H1 (cell line): ENCODE measurements at regions not wholly inside any gene's neighbourhood (a gene's known extent, or its start where the extent isn't known, plus 50 kb on each side); places are given as distances from the start of the nearest gene placed in this dataset.

ENCODE experiments used
- CTCF ChIA-PET: fragments of 300-600 bp; sonication (Branson Sonifier 250); formaldehyde crosslinking; loops from one replicate; lab custom pipeline; 2021; ENCODE audit not compliant: partially characterized antibody; lab: Charles Lee
- POLR2A ChIA-PET: fragments of 300-600 bp; sonication (Branson Sonifier 250); formaldehyde crosslinking; loops from one replicate; lab custom pipeline; 2021; ENCODE audit warnings: inconsistent platforms; ENCODE audit not compliant: partially characterized antibody; lab: Charles Lee
- DNase-seq, 2 experiments: peaks; one replicate each; pipeline versions ENCODE4 v3.0.0 to v3.0.0-alpha.2; 2010 to 2022; ENCODE audit warnings: low spot score in 2 of 2, low read depth in 1 of 2, mixed read lengths in 1 of 2
- FAIRE-seq: peaks from 2 replicates; lab custom pipeline; 2011; peaks lifted over from hg19 to GRCh38; lab: Jason Lieb, UNC
- H2AFZ ChIP-seq: 2 replicates; pipeline ENCODE4 v1.8.1; 2012; ENCODE audit warnings: low read length, inconsistent platforms
- H2AK5ac ChIP-seq: 2 replicates; pipeline ENCODE4 v1.6.1; 2013; ENCODE audit warnings: low read depth, low read length
- H2BK120ac ChIP-seq: replicated peaks from 2 replicates; pipeline ENCODE3; 2013; ENCODE audit warnings: low read depth, low read length, inconsistent platforms
- H2BK12ac ChIP-seq: 2 replicates; pipeline ENCODE4 v1.6.1; 2013; ENCODE audit warnings: low read depth, low read length
- H2BK15ac ChIP-seq: 2 replicates; pipeline ENCODE4 v1.6.1; 2013; ENCODE audit warnings: low read length
- H2BK20ac ChIP-seq: 2 replicates; pipeline ENCODE4 v1.6.1; 2013; ENCODE audit warnings: low read length
- H2BK5ac ChIP-seq: 2 replicates; pipeline ENCODE4 v1.6.1; 2013; ENCODE audit warnings: low read depth, low read length
- H3K14ac ChIP-seq: 2 replicates; pipeline ENCODE4 v1.6.1; 2013; ENCODE audit warnings: inconsistent platforms; ENCODE audit not compliant: insufficient read length
- H3K18ac ChIP-seq: 2 replicates; pipeline ENCODE4 v1.6.1; 2013; ENCODE audit warnings: low read length; ENCODE audit errors: extremely low read depth
- H3K23ac ChIP-seq: 2 replicates; pipeline ENCODE4 v1.6.1; 2013; ENCODE audit warnings: inconsistent platforms; ENCODE audit not compliant: insufficient read length
- H3K23me2 ChIP-seq: 2 replicates; pipeline ENCODE4 v1.6.1; 2013; ENCODE audit warnings: low read depth, low read length
- H3K27ac ChIP-seq: 2 replicates; pipeline ENCODE4 v1.6.1; 2011; ENCODE audit warnings: low read depth, low read length, inconsistent platforms
- H3K27me3 ChIP-seq, 4 experiments: replicated peaks in 1 of 4; 1 replicate in 1 of 4; 2 replicates in 3 of 4; pipeline versions ENCODE4 v1.6.1 to v1.8.1; 2011 to 2013; ENCODE audit warnings: low read length in 3 of 4, mild to moderate bottlenecking in 3 of 4, inconsistent platforms in 2 of 4, mixed read lengths in 2 of 4, moderate library complexity in 1 of 4; ENCODE audit not compliant: control insufficient read depth in 3 of 4, insufficient read depth in 3 of 4; ENCODE audit errors: extremely low read depth in 1 of 4
- H3K36me3 ChIP-seq, 4 experiments: 2 replicates each; pipeline versions ENCODE4 v1.6.1 to v1.8.1; 2011 to 2013; ENCODE audit warnings: mild to moderate bottlenecking in 4 of 4, low read length in 3 of 4, moderate library complexity in 2 of 4, control low read depth in 1 of 4, inconsistent platforms in 1 of 4; ENCODE audit not compliant: insufficient read depth in 4 of 4, control insufficient read depth in 2 of 4
- H3K4ac ChIP-seq: replicated peaks from 2 replicates; pipeline ENCODE3; 2013; ENCODE audit warnings: low read length, low read depth, mixed read lengths, inconsistent platforms; ENCODE audit not compliant: insufficient read length
- H3K4me1 ChIP-seq, 4 experiments: replicated peaks in 1 of 4; 1 replicate in 1 of 4; 2 replicates in 3 of 4; pipeline versions ENCODE4 v1.6.1 to v1.8.1; 2011 to 2013; ENCODE audit warnings: low read length in 3 of 4, inconsistent platforms in 2 of 4, mixed read lengths in 1 of 4; ENCODE audit not compliant: insufficient read depth in 4 of 4, control insufficient read depth in 3 of 4
- H3K4me2 ChIP-seq, 2 experiments: 2 replicates each; pipeline versions ENCODE4 v1.6.1 to v1.8.1; 2011 to 2013; ENCODE audit warnings: low read depth in 2 of 2, low read length in 2 of 2, control low read depth in 1 of 2, inconsistent platforms in 1 of 2, mild to moderate bottlenecking in 1 of 2; ENCODE audit not compliant: insufficient read depth in 1 of 2
- H3K4me3 ChIP-seq, 4 experiments: fragments of 200-600, 300-600 bp in 1 of 4; sonication (generic), shearing (Covaris generic), sonication (Bioruptor Twin) in 1 of 4; 2 replicates each; pipeline versions ENCODE4 v1.5.1 to v1.8.1; 2011 to 2016; ENCODE audit warnings: low read length in 4 of 4, low read depth in 3 of 4, control low read depth in 2 of 4, inconsistent platforms in 2 of 4, mild to moderate bottlenecking in 2 of 4, mixed read lengths in 1 of 4, moderate library complexity in 1 of 4; ENCODE audit not compliant: insufficient read depth in 2 of 4; ENCODE audit errors: extremely low read depth in 1 of 4
- H3K56ac ChIP-seq: replicated peaks from 2 replicates; pipeline ENCODE3; 2013; ENCODE audit warnings: low read depth, mild to moderate bottlenecking, mixed read lengths, low read length, inconsistent platforms; ENCODE audit not compliant: insufficient read length
- H3K79me1 ChIP-seq: 2 replicates; pipeline ENCODE4 v1.6.1; 2013; ENCODE audit warnings: low read depth, low read length, control low read depth
- H3K79me2 ChIP-seq, 2 experiments: 2 replicates each; pipeline versions ENCODE4 v1.6.1 to v1.8.1; 2012 to 2013; ENCODE audit warnings: low read length in 2 of 2, mild to moderate bottlenecking in 2 of 2, inconsistent platforms in 1 of 2; ENCODE audit not compliant: insufficient read depth in 2 of 2, control insufficient read depth in 1 of 2
- H3K9ac ChIP-seq, 4 experiments: replicated peaks in 1 of 4; 1 replicate in 1 of 4; 2 replicates in 3 of 4; pipeline versions ENCODE4 v1.6.1 to v1.8.1; 2011 to 2013; ENCODE audit warnings: low read depth in 3 of 4, low read length in 3 of 4, control low read depth in 2 of 4, mild to moderate bottlenecking in 2 of 4, moderate library complexity in 2 of 4, inconsistent platforms in 1 of 4; ENCODE audit errors: extremely low read depth in 1 of 4
- H3K9me3 ChIP-seq, 2 experiments: 2 replicates each; pipeline versions ENCODE4 v1.6.1 to v1.8.1; 2012 to 2013; ENCODE audit warnings: mild to moderate bottlenecking in 2 of 2, moderate library complexity in 2 of 2, control low read depth in 1 of 2, inconsistent platforms in 1 of 2, low read depth in 1 of 2, low read length in 1 of 2, mixed read lengths in 1 of 2; ENCODE audit not compliant: insufficient read depth in 2 of 2
- H4K20me1 ChIP-seq, 2 experiments: replicated peaks in 1 of 2; 2 replicates each; pipeline versions ENCODE3 to v1.8.1; 2011 to 2013; ENCODE audit warnings: inconsistent platforms in 2 of 2, low read length in 2 of 2, mild to moderate bottlenecking in 1 of 2; ENCODE audit not compliant: insufficient read depth in 2 of 2, control insufficient read depth in 1 of 2
- H4K5ac ChIP-seq: 2 replicates; pipeline ENCODE4 v1.6.1; 2013; ENCODE audit warnings: low read length, low read depth, mixed read lengths, inconsistent platforms; ENCODE audit not compliant: insufficient read length
- H4K8ac ChIP-seq: 2 replicates; pipeline ENCODE4 v1.8.0; 2013; ENCODE audit warnings: mild to moderate bottlenecking, moderate library complexity, low read length, inconsistent platforms; ENCODE audit not compliant: insufficient read depth; ENCODE audit errors: extremely low read depth
- H4K91ac ChIP-seq: replicated peaks from 2 replicates; pipeline ENCODE3; 2013; ENCODE audit warnings: low read length, mixed read lengths, inconsistent platforms; ENCODE audit not compliant: insufficient read length
- KDM4A ChIP-seq: IDR thresholded peaks from one replicate; pipeline ENCODE4 v1.7.1; 2012; ENCODE audit warnings: low read depth, mild to moderate bottlenecking, moderate library complexity, low read length, inconsistent platforms; ENCODE audit not compliant: severe bottlenecking
- SIX5 ChIP-seq: IDR thresholded peaks from 2 replicates; pipeline ENCODE4 v1.6.1; 2011; ENCODE audit warnings: mild to moderate bottlenecking, low read depth, low read length
- WGBS, 2 experiments: shearing (Covaris generic) in 1 of 2; methylation state at CpG; one replicate each; pipeline versions ENCODE4 v1.1.6 to v1.1.7; 2013 to 2015; ENCODE audit warnings: low lambda C conversion rate in 2 of 2, mixed read lengths in 2 of 2, inconsistent platforms in 1 of 2, low coverage in 1 of 2, missing lambda C conversion rate in 1 of 2; ENCODE audit not compliant: insufficient replicate concordance in 2 of 2, insufficient coverage in 1 of 2, insufficient read length in 1 of 2; ENCODE audit errors: extremely low coverage in 1 of 2, missing lambda C conversion rate in 1 of 2; 5-methylcytosine and 5-hydroxymethylcytosine counted together

GRCh38 chr20:23223908-23224580 is 126.5 kb upstream of the NXT1 start:
- Histone ChIP-seq H3K36me3 (no peaks in the 10 kb centered on the region), H3K4me3 (no peak overlapping the region), H4K5ac (no peak overlapping the region), H2AFZ (no peak overlapping the region), H2BK120ac (no peak overlapping the region), H3K23me2 (no peaks in the 10 kb centered on the region), H3K14ac (no peak overlapping the region), H3K9me3 (no peaks in the 10 kb centered on the region), H3K27me3 (no peaks in the 10 kb centered on the region), H3K56ac (no peak overlapping the region), H3K4ac (no peak overlapping the region), H2BK5ac (no peak overlapping the region), H3K23ac (no peak overlapping the region), H3K9ac (no peak overlapping the region), H3K18ac (no peak overlapping the region), H2BK20ac (no peak overlapping the region), H4K8ac (no peak overlapping the region), H2BK15ac (no peak overlapping the region), H3K4me2 (no peak overlapping the region), H3K79me2 (no peaks in the 10 kb centered on the region), H2AK5ac (no peak overlapping the region), H3K27ac (no peak overlapping the region), H4K20me1 (no peaks in the 10 kb centered on the region), H3K79me1 (no peaks in the 10 kb centered on the region), H2BK12ac (no peak overlapping the region), H4K91ac (no peak overlapping the region), H3K4me1 (no peaks in the 10 kb centered on the region)
- DNase-seq (no peak), FAIRE-seq (no peak)
- CTCF ChIA-PET: interaction anchor here (1.0 to 2.9 kb wide), 6 partner anchors 11 to 173 kb away, joined by 3 to 12 read pairs (median 4); no protein-coding TSS in a partner anchor
- POLR2A ChIA-PET: no interaction called here
- 81% methylated on average over 3 of the region's 3 CpGs; no CpG with 5 or more reads in 1 of the 2 experiments for WGBS, 2 experiments
- no peak for TF ChIP-seq SIX5
- TF ChIP-seq KDM4A: no peak
